ENCODE measurements at regions not wholly inside any gene's neighbourhood (a gene's known extent, or its start where the extent isn't known, plus 50 kb on each side); places are given as distances from the start of the nearest gene placed in this dataset.

DNA sequence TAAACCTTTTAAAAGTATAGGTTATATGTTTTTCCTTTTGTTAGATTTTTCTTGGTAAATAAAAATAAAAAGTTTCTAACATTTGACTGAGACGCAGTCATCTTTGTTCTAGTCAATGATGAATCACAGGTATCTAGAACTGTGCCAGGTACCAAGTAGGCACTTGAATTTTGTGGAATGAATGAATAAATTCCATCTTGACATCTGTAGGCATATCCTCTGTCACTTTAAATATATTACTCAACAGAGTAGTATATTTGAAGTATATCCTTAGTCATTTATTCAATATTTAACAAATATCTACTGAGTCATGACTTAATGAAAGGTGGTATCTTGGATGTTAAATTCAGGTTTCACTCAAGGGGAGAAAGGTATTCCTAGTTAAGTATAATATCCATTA lies 828.4 kb downstream of the TUSC7 start:
- DNase-seq (ENCODE audit: low spot score): no peak
- Mint-ChIP-seq H3K9me3 (ENCODE audit: unreplicated experiment) (no peaks in the 10 kb centered on the region), H3K27me3 (ENCODE audit: unreplicated experiment) (no peaks in the 10 kb centered on the region), H3K4me1 (ENCODE audit: unreplicated experiment) (no peaks in the 10 kb centered on the region), H3K36me3 (ENCODE audit: low read depth, unreplicated experiment) (peaks cover 4% of the 10 kb centered on the region), H3K4me3 (ENCODE audit: unreplicated experiment) (no peak overlapping the region), H3K27ac (ENCODE audit: unreplicated experiment) (no peak overlapping the region)
- TF ChIP-seq, protein P1, sequence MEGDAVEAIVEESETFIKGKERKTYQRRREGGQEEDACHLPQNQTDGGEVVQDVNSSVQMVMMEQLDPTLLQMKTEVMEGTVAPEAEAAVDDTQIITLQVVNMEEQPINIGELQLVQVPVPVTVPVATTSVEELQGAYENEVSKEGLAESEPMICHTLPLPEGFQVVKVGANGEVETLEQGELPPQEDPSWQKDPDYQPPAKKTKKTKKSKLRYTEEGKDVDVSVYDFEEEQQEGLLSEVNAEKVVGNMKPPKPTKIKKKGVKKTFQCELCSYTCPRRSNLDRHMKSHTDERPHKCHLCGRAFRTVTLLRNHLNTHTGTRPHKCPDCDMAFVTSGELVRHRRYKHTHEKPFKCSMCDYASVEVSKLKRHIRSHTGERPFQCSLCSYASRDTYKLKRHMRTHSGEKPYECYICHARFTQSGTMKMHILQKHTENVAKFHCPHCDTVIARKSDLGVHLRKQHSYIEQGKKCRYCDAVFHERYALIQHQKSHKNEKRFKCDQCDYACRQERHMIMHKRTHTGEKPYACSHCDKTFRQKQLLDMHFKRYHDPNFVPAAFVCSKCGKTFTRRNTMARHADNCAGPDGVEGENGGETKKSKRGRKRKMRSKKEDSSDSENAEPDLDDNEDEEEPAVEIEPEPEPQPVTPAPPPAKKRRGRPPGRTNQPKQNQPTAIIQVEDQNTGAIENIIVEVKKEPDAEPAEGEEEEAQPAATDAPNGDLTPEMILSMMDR (IDR thresholded peaks at IDR 0.05; ENCODE audit: unreplicated experiment): no peak

DNA sequence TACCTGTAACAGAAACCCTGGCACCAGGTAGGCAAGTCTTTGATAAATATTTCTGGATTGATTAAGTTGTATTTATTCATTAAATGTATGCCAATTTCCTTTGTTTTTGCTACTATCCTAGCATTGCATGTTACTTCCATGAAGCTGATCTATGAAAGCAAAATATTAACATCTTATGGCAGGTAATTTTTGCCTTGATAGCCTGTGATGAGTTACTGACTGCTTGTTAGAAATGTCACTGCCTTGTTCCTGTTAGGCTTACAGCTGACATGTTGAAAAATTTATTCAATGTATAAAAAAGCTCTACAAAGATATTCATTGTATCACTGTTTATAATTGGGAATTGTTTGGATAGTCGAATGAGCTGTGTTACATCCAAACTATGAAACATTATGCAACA lies 830.1 kb downstream of the TUSC7 start:
- DNase-seq (ENCODE audit: low spot score): no peak
- H3K27me3 Mint-ChIP-seq (ENCODE audit: unreplicated experiment): no peaks in the 10 kb centered on the region
- TF ChIP-seq, protein P1 (IDR thresholded peaks at IDR 0.05; ENCODE audit: unreplicated experiment): no peak
- peaks cover 4% of the 10 kb centered on the region for H3K36me3 Mint-ChIP-seq (ENCODE audit: low read depth, unreplicated experiment)
- H3K27ac Mint-ChIP-seq (ENCODE audit: unreplicated experiment): no peak overlapping the region
- no peak overlapping the region for H3K4me3 Mint-ChIP-seq (ENCODE audit: unreplicated experiment)
- H3K9me3 Mint-ChIP-seq (ENCODE audit: unreplicated experiment): no peaks in the 10 kb centered on the region
- peaks cover 3% of the 10 kb centered on the region for H3K4me1 Mint-ChIP-seq (ENCODE audit: unreplicated experiment)

DNA sequence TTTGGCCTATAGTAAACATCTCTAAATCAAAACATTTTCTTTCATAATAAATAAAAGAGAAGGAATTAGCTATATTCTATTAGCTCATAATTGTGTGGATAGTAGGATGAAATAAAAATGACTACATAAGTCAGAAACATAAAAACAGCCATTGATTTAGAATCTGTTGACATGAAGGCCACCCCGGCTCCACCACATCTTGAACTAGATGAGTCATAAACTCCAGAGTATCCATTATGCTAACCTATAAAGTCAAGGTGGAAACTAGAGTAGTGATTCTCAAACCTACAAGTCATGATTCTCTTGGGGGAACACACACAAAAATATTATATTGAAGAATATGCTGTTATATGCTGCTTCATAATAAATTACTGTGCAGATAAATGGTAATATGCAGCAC lies 831.0 kb downstream of the TUSC7 start:
- H3K9me3 Mint-ChIP-seq (ENCODE audit: unreplicated experiment): no peaks in the 10 kb centered on the region
- DNase-seq (ENCODE audit: low spot score): no peak
- H3K27ac Mint-ChIP-seq (ENCODE audit: unreplicated experiment): no peak overlapping the region
- TF ChIP-seq, protein P1 (IDR thresholded peaks at IDR 0.05; ENCODE audit: unreplicated experiment): no peak
- H3K27me3 Mint-ChIP-seq (ENCODE audit: unreplicated experiment): no peaks in the 10 kb centered on the region
- peaks cover 8% of the 10 kb centered on the region for H3K4me1 Mint-ChIP-seq (ENCODE audit: unreplicated experiment)
- H3K4me3 Mint-ChIP-seq (ENCODE audit: unreplicated experiment): no peak overlapping the region
- H3K36me3 Mint-ChIP-seq (ENCODE audit: low read depth, unreplicated experiment): peaks cover 4% of the 10 kb centered on the region

GRCh38 chr3:117541721-117542120 lies 832.1 kb downstream of the TUSC7 start:
- peaks cover 14% of the 10 kb centered on the region for H3K4me1 Mint-ChIP-seq (ENCODE audit: unreplicated experiment)
- no peaks in the 10 kb centered on the region for H3K36me3 Mint-ChIP-seq (ENCODE audit: low read depth, unreplicated experiment)
- no peak overlapping the region for H3K27ac Mint-ChIP-seq (ENCODE audit: unreplicated experiment)
- DNase-seq (ENCODE audit: low spot score): no peak
- H3K27me3 Mint-ChIP-seq (ENCODE audit: unreplicated experiment): no peaks in the 10 kb centered on the region
- H3K9me3 Mint-ChIP-seq (ENCODE audit: unreplicated experiment): no peaks in the 10 kb centered on the region
- TF ChIP-seq, protein P1 (IDR thresholded peaks at IDR 0.05; ENCODE audit: unreplicated experiment): no peak
- no peak overlapping the region for H3K4me3 Mint-ChIP-seq (ENCODE audit: unreplicated experiment)

- DNase-seq (ENCODE audit: low spot score): no peak
- Mint-ChIP-seq H3K4me3 (ENCODE audit: unreplicated experiment) (no peak overlapping the region), H3K4me1 (ENCODE audit: unreplicated experiment) (peaks cover 14% of the 10 kb centered on the region)
These were observed 833.9 kb downstream of the TUSC7 start for GRCh38 chr3:117543521-117543920.

More at GRCh38 chr3:117543521-117543920, 833.9 kb downstream of the TUSC7 start:
- H3K9me3 Mint-ChIP-seq (ENCODE audit: unreplicated experiment): no peaks in the 10 kb centered on the region
- TF ChIP-seq, protein P1 (IDR thresholded peaks at IDR 0.05; ENCODE audit: unreplicated experiment): no peak
- H3K27ac Mint-ChIP-seq (ENCODE audit: unreplicated experiment): no peak overlapping the region
- H3K36me3 Mint-ChIP-seq (ENCODE audit: low read depth, unreplicated experiment): no peaks in the 10 kb centered on the region
- peaks cover 1% of the 10 kb centered on the region for H3K27me3 Mint-ChIP-seq (ENCODE audit: unreplicated experiment)
